ENCODE measurements at regions not wholly inside any gene's neighbourhood (a gene's known extent, or its start where the extent isn't known, plus 50 kb on each side); places are given as distances from the start of the nearest gene placed in this dataset.

DNA sequence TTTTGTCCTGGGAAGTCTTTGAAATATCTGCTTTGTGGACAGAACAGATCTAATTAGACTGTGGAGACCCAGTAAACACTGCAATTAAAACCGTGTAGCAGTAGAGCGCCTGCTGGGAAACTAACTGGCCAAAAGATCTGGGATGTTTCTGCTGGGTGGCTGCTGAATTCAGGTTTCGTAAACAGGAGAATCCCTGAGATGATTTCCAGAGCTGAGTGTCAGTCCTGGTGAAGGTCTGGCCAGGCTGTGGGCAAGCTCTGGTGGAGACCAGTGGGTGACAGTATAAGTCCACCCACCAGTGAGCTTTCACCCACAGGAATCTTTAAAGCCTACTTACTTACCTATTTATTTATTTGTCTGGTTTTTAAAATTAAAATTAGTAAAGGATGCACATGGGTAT lies 257.2 kb downstream of the IRF8 start:
- no peak for TF ChIP-seq CTCF (IDR thresholded peaks at IDR 0.05; ENCODE audit: low read length)
- no peak for TF ChIP-seq EZH2 (optimal IDR thresholded peaks at IDR 0.05; ENCODE audit: low read depth, low read length)
- TF ChIP-seq EZH2phosphoT487 (IDR thresholded peaks at IDR 0.05; ENCODE audit: low read length): no peak
